Heart left ventricle (tissue), 16 donors: ENCODE measurements at regions not wholly inside any gene's neighbourhood (a gene's known extent, or its start where the extent isn't known, plus 50 kb on each side); places are given as distances from the start of the nearest gene placed in this dataset.
A peak's percentile ranks its signal among the peaks of the same experiment; 100 is the strongest.

Experiments
- ATAC-seq, 4 donors: fragments of 200-7000 bp; cut with Tn5 transposase; one replicate each; pipeline ENCODE4 v1.9.1; 2020 to 2022; ENCODE audit warnings: moderate library complexity in 4 of 4, mild to moderate bottlenecking in 3 of 4, moderate number of reproducible peaks in 1 of 4
- DNase-seq, 5 donors: peaks; one replicate each; pipeline ENCODE4 v3.0.0-alpha.2; 2020
- H3K27ac ChIP-seq, 12 donors: fragments of 200-600 bp; sonication (generic) in 4 of 12; one replicate each; pipeline versions ENCODE4 v1.5.0 to v1.8.0; 2016 to 2022; ENCODE audit warnings: mild to moderate bottlenecking in 2 of 12
- H3K27me3 ChIP-seq, 9 donors: fragments of 200-600 bp; sonication (generic) in 2 of 9; one replicate each; pipeline versions ENCODE4 v1.5.1 to v1.8.0; 2016 to 2022; ENCODE audit warnings: mild to moderate bottlenecking in 3 of 9
- H3K36me3 ChIP-seq, 9 donors: fragments of 200-600 bp; sonication (generic) in 2 of 9; one replicate each; pipeline versions ENCODE4 v1.5.0 to v1.8.0; 2018 to 2022; ENCODE audit warnings: mild to moderate bottlenecking in 2 of 9
- H3K4me1 ChIP-seq, 12 donors: fragments of 200-600 bp; sonication (generic) in 4 of 12; one replicate each; pipeline versions ENCODE4 v1.5.0 to v1.8.0; 2016 to 2022; ENCODE audit warnings: mild to moderate bottlenecking in 3 of 12
- H3K4me3 ChIP-seq, 12 donors: fragments of 200-600 bp; sonication (generic) in 4 of 12; one replicate each; pipeline versions ENCODE4 v1.5.0 to v1.8.0; 2017 to 2022; ENCODE audit warnings: mild to moderate bottlenecking in 9 of 12, moderate library complexity in 4 of 12
- H3K9me3 ChIP-seq, 12 donors: fragments of 200-600 bp; sonication (generic) in 4 of 12; one replicate each; pipeline versions ENCODE4 v1.5.0 to v1.8.0; 2016 to 2022; ENCODE audit warnings: mild to moderate bottlenecking in 1 of 12
- POLR2A ChIP-seq, 2 donors: fragments of 450-650 bp; IDR thresholded peaks; one replicate each; pipeline ENCODE4 v1.6.1; 2017; ENCODE audit warnings: antibody characterized with exemption in 2 of 2, mild to moderate bottlenecking in 2 of 2, moderate library complexity in 2 of 2
- WGBS, 4 donors: extraction: QIAGEN DNeasy Blood & Tissue Kit in 2 of 4; methylation state at CpG; one replicate each; pipeline versions ENCODE4 v1.1.5 to v1.1.7; 2013 to 2018; 5-methylcytosine and 5-hydroxymethylcytosine counted together
- intact Hi-C, 10 donors: fragments of 100-400 bp; cut with DNase I; formaldehyde crosslinking; loops; one replicate each; pipeline versions ENCODE4 v1.11.1 to v1.14.2; 2022
- TF ChIP-seq, protein P1 (sequence below), 12 donors: fragments of 200-600 bp; sonication (generic) in 4 of 12; IDR thresholded peaks; one replicate each; pipeline versions ENCODE4 v1.5.0 to v1.8.0; 2018 to 2022; ENCODE audit warnings: antibody characterized with exemption in 12 of 12, mild to moderate bottlenecking in 5 of 12
- donor health status: ischemic (EF 13 %, LVEDD 7.1; RV severe dilation, severe dysfunction).
- donor health status: healthy with polysubstance abuse.
- donor health status: DM: no; HTN: yes; CAD: no.
- donor health status: DM: no; HTN: no; CAD: no.
- donor health status: ischemic (EF 25% LVEDD 6.9; RV normal size, moderate dysfunction).
- donor health status: ischemic (EF 25% LVEDD 5.7; RV mildly dilated, moderate dysfunction).
- donor health status: healthy.
- donor health status: DM: yes; HTN: yes; CAD: no.
- donor health status: ischemic (EF 35%, LVEDD 5.7; RV mildly dilated, moderate dysfunction).
- donor health status: nonischemic (EF 11% LVEDD 7.7; RV severe dilation, severe dysfunction).
- donor health status: DM: yes; HTN: yes; CAD: no.
- donor health status: PGD.
- donor health status: ischemic (EF 29% LVEDD 5.4; RV normal size, mild dysfunction).
- donor health status: nonischemic (EF 23%, LVEDD 6.1; RV moderate dilation, normal function).

DNA sequence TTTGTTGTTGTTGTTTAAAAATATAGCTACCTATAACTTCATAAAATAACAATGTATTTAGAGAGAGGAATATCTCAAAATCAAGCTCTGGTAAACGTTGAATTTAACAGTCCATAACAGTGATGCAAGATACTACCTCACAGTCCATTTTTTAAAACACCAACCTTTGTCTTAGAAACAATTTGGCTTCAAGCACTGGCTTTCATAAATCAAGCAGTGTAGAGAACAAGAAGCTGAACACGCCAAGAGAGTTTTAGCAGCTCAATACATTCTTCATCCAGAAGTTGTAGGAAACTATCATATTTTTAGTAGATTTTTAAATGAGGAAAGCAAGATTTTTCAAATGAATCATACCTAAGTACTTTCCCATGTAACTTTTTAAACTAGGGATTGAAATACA lies 334.3 kb upstream of the ADAMTS5 start:
- WGBS, 4 donors, result 76 to 85% (median 81%) methylated on average over 2 of the region's 2 CpGs
- intact Hi-C loops, result loop anchor here in 1 of 10 donors (10.0 kb wide), 1 partner anchor 336 kb away; the partner anchor contains the start of gene ADAMTS5

DNA sequence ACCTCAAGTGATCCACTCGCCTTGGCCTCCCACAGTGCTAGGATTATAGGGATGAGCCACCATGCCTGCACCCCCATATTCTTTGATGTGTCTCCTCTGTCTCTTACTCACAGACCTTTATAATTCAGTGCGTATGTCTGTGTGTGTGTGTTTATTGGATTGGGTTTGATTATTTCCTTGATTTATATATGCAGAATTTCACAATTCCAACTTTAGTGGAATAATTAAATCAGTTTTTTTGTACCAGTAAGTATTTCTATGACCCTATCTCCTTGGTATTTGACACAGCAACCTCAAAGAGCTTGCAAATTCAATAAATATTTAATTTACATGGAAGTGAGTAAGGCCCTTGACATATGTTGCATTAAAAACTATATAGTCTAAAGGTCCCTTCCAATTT lies 333.9 kb upstream of the ADAMTS5 start:
- intact Hi-C loops, result loop anchor here in 1 of 10 donors (10.0 kb wide), 1 partner anchor 336 kb away; the partner anchor contains the start of gene ADAMTS5
- no peaks in the 10 kb centered on the region for H3K4me1 ChIP-seq

More for the DNA sequence above, 334.3 kb upstream of the ADAMTS5 start:
- Histone ChIP-seq H3K27me3 (no peaks in the 10 kb centered on the region), H3K4me3 (no peak overlapping the region), H3K9me3 (peaks cover 0 to 11% (median 3%) of the 10 kb centered on the region in 12 donors), H3K27ac (no peak overlapping the region), H3K36me3 (no peaks in the 10 kb centered on the region), H3K4me1 (peaks cover 0 to 3% (median 0%) of the 10 kb centered on the region in 12 donors)
- no peak for TF ChIP-seq POLR2A (IDR thresholded peaks at IDR 0.05)
- TF ChIP-seq, protein P1, sequence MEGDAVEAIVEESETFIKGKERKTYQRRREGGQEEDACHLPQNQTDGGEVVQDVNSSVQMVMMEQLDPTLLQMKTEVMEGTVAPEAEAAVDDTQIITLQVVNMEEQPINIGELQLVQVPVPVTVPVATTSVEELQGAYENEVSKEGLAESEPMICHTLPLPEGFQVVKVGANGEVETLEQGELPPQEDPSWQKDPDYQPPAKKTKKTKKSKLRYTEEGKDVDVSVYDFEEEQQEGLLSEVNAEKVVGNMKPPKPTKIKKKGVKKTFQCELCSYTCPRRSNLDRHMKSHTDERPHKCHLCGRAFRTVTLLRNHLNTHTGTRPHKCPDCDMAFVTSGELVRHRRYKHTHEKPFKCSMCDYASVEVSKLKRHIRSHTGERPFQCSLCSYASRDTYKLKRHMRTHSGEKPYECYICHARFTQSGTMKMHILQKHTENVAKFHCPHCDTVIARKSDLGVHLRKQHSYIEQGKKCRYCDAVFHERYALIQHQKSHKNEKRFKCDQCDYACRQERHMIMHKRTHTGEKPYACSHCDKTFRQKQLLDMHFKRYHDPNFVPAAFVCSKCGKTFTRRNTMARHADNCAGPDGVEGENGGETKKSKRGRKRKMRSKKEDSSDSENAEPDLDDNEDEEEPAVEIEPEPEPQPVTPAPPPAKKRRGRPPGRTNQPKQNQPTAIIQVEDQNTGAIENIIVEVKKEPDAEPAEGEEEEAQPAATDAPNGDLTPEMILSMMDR (IDR thresholded peaks at IDR 0.05), result no peak
- DNase-seq, result no peak
- no peak for ATAC-seq

DNA sequence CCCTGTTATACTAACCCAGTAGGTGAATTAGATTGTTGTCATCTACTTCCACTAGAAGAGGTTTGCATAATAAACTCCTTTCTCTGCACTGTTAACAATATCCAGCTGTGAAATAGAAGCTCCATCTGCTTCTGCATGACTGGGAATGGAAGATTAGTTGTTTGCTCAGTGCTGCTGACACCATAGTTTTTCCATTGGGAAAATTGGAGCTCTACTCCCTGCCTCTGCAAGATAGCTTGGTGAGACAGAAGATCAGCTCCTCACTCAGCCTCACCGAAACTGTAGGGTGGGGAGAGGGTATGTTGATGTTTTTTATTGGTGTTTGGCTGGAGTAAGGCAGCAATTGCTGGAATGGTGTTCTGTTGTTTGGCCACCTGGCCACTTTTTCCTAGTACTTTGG lies 331.6 kb upstream of the ADAMTS5 start:
- no peak overlapping the region for H3K4me3 ChIP-seq
- intact Hi-C loops, result no loop called here
- DNase-seq, result no peak
- WGBS, 4 donors, result 73 to 88% (median 83%) methylated on average over 1 of the region's 1 CpG
- no peaks in the 10 kb centered on the region for H3K4me1 ChIP-seq
- H3K36me3 ChIP-seq, result no peaks in the 10 kb centered on the region
- TF ChIP-seq, protein P1 (IDR thresholded peaks at IDR 0.05), result no peak
- TF ChIP-seq POLR2A (IDR thresholded peaks at IDR 0.05), result no peak
- no peaks in the 10 kb centered on the region for H3K27me3 ChIP-seq
- peaks cover 0 to 21% (median 4%) of the 10 kb centered on the region in 12 donors for H3K9me3 ChIP-seq
- ATAC-seq, result peak; percentile 39 to 80 (median 63)
- peak overlapping the region in 1 of 12 donors; percentile 43 for H3K27ac ChIP-seq

More for the DNA sequence above, 333.9 kb upstream of the ADAMTS5 start:
- H3K27ac ChIP-seq, result no peak overlapping the region
- ATAC-seq (no peak), DNase-seq (no peak)
- H3K36me3 ChIP-seq, result no peaks in the 10 kb centered on the region
- 94 to 100% (median 98%) methylated on average over 2 of the region's 2 CpGs for WGBS, 4 donors
- H3K4me3 ChIP-seq, result no peak overlapping the region
- H3K9me3 ChIP-seq, result peaks cover 0 to 15% (median 4%) of the 10 kb centered on the region in 12 donors
- H3K27me3 ChIP-seq, result no peaks in the 10 kb centered on the region
- TF ChIP-seq, protein P1 (IDR thresholded peaks at IDR 0.05), result no peak

DNA sequence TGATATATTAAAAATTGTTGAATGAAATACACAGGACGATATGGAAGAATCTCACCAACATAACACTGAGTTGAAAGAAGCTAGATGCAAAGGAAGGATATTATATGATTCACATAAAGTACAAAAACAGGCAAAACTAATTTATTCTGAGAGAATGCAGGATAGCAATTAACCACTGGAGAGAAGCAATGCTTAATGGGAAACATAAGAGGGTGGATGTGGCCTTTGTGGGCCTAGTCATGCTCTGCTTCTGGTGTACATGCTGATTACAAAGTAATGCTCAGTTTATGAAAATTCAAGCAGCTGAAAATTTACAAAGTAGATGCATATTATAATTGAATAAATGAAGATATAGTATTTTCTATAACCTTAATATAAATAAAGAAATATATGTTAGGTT lies 326.4 kb upstream of the ADAMTS5 start:
- H3K36me3 ChIP-seq, result no peaks in the 10 kb centered on the region
- H3K27me3 ChIP-seq, result no peaks in the 10 kb centered on the region
- no peak for ATAC-seq
- peaks cover 0 to 19% (median 4%) of the 10 kb centered on the region in 12 donors for H3K9me3 ChIP-seq
- H3K27ac ChIP-seq, result no peak overlapping the region
- H3K4me1 ChIP-seq, result peaks cover 0 to 10% (median 0%) of the 10 kb centered on the region in 12 donors
- H3K4me3 ChIP-seq, result no peak overlapping the region
- TF ChIP-seq, protein P1 (IDR thresholded peaks at IDR 0.05), result no peak
- no peak for TF ChIP-seq POLR2A (IDR thresholded peaks at IDR 0.05)
- intact Hi-C loops, result no loop called here
- DNase-seq, result no peak
- WGBS, 4 donors, result 54 to 95% (median 91%) methylated on average over 1 of the region's 1 CpG
